HEK293 (cell line): ENCODE measurements at regions not wholly inside any gene's neighbourhood (a gene's known extent, or its start where the extent isn't known, plus 50 kb on each side); places are given as distances from the start of the nearest gene placed in this dataset.

Experiments
- CTCF ChIA-PET: fragments of 350-600 bp; formaldehyde crosslinking; extraction: SDS; loops from one replicate; lab custom pipeline; 2021; ENCODE audit warnings: antibody characterized with exemption; lab: Yijun Ruan, JAX
- POLR2A ChIA-PET: fragments of 300-600 bp; formaldehyde crosslinking; extraction: SDS; loops from one replicate; lab custom pipeline; 2020; ENCODE audit warnings: antibody characterized with exemption, inconsistent platforms; lab: Yijun Ruan, JAX
- H3K27ac ChIP-seq: fragments of 200-500 bp; sonication (Bioruptor generic); 2 replicates; pipeline ENCODE4 v1.5.1; 2014; ENCODE audit warnings: low read depth, low read length, control low read depth, inconsistent platforms; ENCODE audit errors: extremely low read depth
- H3K36me3 ChIP-seq, 2 experiments: fragments of 200-500 bp in 1 of 2; sonication (Bioruptor generic) in 1 of 2; 1 replicate in 1 of 2; 2 replicates in 1 of 2; pipeline ENCODE4 v1.5.1; 2014 to 2017; ENCODE audit warnings: inconsistent platforms in 2 of 2, low read length in 2 of 2; ENCODE audit not compliant: control insufficient read depth in 2 of 2, insufficient read depth in 1 of 2
- H3K4me1 ChIP-seq: fragments of 200-500 bp; sonication (Bioruptor generic); 2 replicates; pipeline ENCODE4 v1.5.1; 2014; ENCODE audit warnings: mild to moderate bottlenecking, low read length, inconsistent platforms; ENCODE audit not compliant: control insufficient read depth, insufficient read depth
- H3K4me3 ChIP-seq: 2 replicates; pipeline ENCODE4 v1.5.1; 2011; ENCODE audit warnings: low read depth, mild to moderate bottlenecking, control low read depth, low read length, moderate library complexity
- H3K9me3 ChIP-seq: fragments of 200-500 bp; sonication (Bioruptor generic); 2 replicates; pipeline ENCODE4 v1.5.1; 2014; ENCODE audit warnings: low read depth, low read length, inconsistent platforms; ENCODE audit not compliant: control insufficient read depth, insufficient read depth
- PRDM1 ChIP-seq: fragments of 450-650 bp; formaldehyde crosslinking; IDR thresholded peaks from 2 replicates; pipeline ENCODE4; 2016; ENCODE audit warnings: missing biosample characterization, missing genetic modification characterization
- PRDM6 ChIP-seq: fragments of 450-650 bp; formaldehyde crosslinking; IDR thresholded peaks from 2 replicates; pipeline ENCODE4 v1.5.1; 2017; ENCODE audit warnings: missing biosample characterization, missing genetic modification characterization
- REST ChIP-seq: fragments of 450-650 bp; formaldehyde crosslinking; IDR thresholded peaks from 2 replicates; pipeline ENCODE4 v1.5.1; 2016; ENCODE audit warnings: missing biosample characterization, missing genetic modification characterization
- SP3 ChIP-seq: fragments of 450-650 bp; formaldehyde crosslinking; IDR thresholded peaks from 2 replicates; pipeline ENCODE4 v1.5.1; 2016; ENCODE audit warnings: missing biosample characterization, missing genetic modification characterization
- ZNF133 ChIP-seq: fragments of 450-650 bp; formaldehyde crosslinking; IDR thresholded peaks from 2 replicates; pipeline ENCODE4 v1.5.1; 2016; ENCODE audit warnings: missing biosample characterization, missing genetic modification characterization
- ZNF16 ChIP-seq: fragments of 450-650 bp; formaldehyde crosslinking; IDR thresholded peaks from 2 replicates; pipeline ENCODE4 v1.5.1; 2016; ENCODE audit warnings: low read depth, missing biosample characterization, missing genetic modification characterization
- ZNF19 ChIP-seq: fragments of 450-650 bp; formaldehyde crosslinking; IDR thresholded peaks from 2 replicates; pipeline ENCODE4; 2016; ENCODE audit warnings: missing biosample characterization, missing genetic modification characterization, low read depth
- ZNF202 ChIP-seq: fragments of 450-650 bp; formaldehyde crosslinking; IDR thresholded peaks from 2 replicates; pipeline ENCODE4 v1.5.1; 2016; ENCODE audit warnings: missing biosample characterization, missing genetic modification characterization, borderline replicate concordance
- ZNF248 ChIP-seq: fragments of 450-650 bp; formaldehyde crosslinking; IDR thresholded peaks from 2 replicates; pipeline ENCODE4 v1.5.1; 2017; ENCODE audit warnings: missing biosample characterization, missing genetic modification characterization
- ZNF26 ChIP-seq: fragments of 450-650 bp; formaldehyde crosslinking; IDR thresholded peaks from 2 replicates; pipeline ENCODE4 v1.5.1; 2016; ENCODE audit warnings: missing biosample characterization, missing genetic modification characterization
- ZNF280C ChIP-seq: fragments of 450-650 bp; formaldehyde crosslinking; IDR thresholded peaks from 2 replicates; pipeline ENCODE4 v1.5.1; 2016; ENCODE audit warnings: missing biosample characterization, missing genetic modification characterization
- ZNF302 ChIP-seq: fragments of 450-650 bp; formaldehyde crosslinking; IDR thresholded peaks from 2 replicates; pipeline ENCODE4 v1.5.1; 2016; ENCODE audit warnings: missing biosample characterization, missing genetic modification characterization, low read depth
- ZNF341 ChIP-seq: fragments of 450-650 bp; formaldehyde crosslinking; IDR thresholded peaks from 2 replicates; pipeline ENCODE4; 2016; ENCODE audit warnings: low read depth, missing biosample characterization, missing genetic modification characterization
- ZNF391 ChIP-seq: fragments of 450-650 bp; formaldehyde crosslinking; IDR thresholded peaks from 2 replicates; pipeline ENCODE4 v1.5.1; 2016; ENCODE audit warnings: low read depth, missing biosample characterization, missing genetic modification characterization, borderline replicate concordance
- ZNF394 ChIP-seq: fragments of 450-650 bp; formaldehyde crosslinking; IDR thresholded peaks from 2 replicates; pipeline ENCODE4 v1.5.1; 2016; ENCODE audit warnings: missing biosample characterization, missing genetic modification characterization, mild to moderate bottlenecking, moderate library complexity, borderline replicate concordance
- ZNF596 ChIP-seq: fragments of 450-650 bp; IDR thresholded peaks from 2 replicates; pipeline ENCODE4 v1.5.0; 2018; ENCODE audit warnings: missing biosample characterization, mild to moderate bottlenecking, missing genetic modification characterization, moderate library complexity
- ZNF621 ChIP-seq: fragments of 450-650 bp; formaldehyde crosslinking; IDR thresholded peaks from 2 replicates; pipeline ENCODE4 v1.5.1; 2017; ENCODE audit warnings: missing biosample characterization, missing genetic modification characterization
- ZNF704 ChIP-seq: fragments of 450-650 bp; formaldehyde crosslinking; IDR thresholded peaks from 2 replicates; pipeline ENCODE4 v1.5.1; 2016; ENCODE audit warnings: missing biosample characterization, missing genetic modification characterization
- ZNF747 ChIP-seq: fragments of 450-650 bp; formaldehyde crosslinking; IDR thresholded peaks from 2 replicates; pipeline ENCODE4 v1.5.1; 2016; ENCODE audit warnings: missing biosample characterization, missing genetic modification characterization
- ZSCAN23 ChIP-seq: fragments of 450-650 bp; formaldehyde crosslinking; IDR thresholded peaks from 2 replicates; pipeline ENCODE4 v1.5.1; 2016; ENCODE audit warnings: missing biosample characterization, missing genetic modification characterization

- TF ChIP-seq ZNF596 (tag by site-specific recombination) (no peak), ZNF341 (no peak), ZNF280C (tag by site-specific recombination) (no peak), ZNF302 (tag by site-specific recombination) (no peak), SP3 (no peak), ZNF394 (no peak), PRDM1 (tag by site-specific recombination) (no peak), ZNF391 (tag by site-specific recombination) (no peak), ZNF704 (tag by site-specific recombination) (no peak), ZSCAN23 (tag by site-specific recombination) (no peak), REST (tag by site-specific recombination) (no peak), ZNF621 (no peak), ZNF747 (tag by site-specific recombination) (no peak), ZNF248 (tag by site-specific recombination) (no peak)
- TF ChIP-seq, all 188 proteins: peak for 0
- ChIA-PET CTCF (no interaction called here), POLR2A (no interaction called here)
- Histone ChIP-seq H3K36me3 (no peaks in the 10 kb centered on the region), H3K9me3 (no peaks in the 10 kb centered on the region), H3K4me1 (no peaks in the 10 kb centered on the region), H3K27ac (no peak overlapping the region), H3K4me3 (no peak overlapping the region)
Observed at GRCh38 chr11:41803895-41804294, 344.4 kb upstream of the LRRC4C start.

GRCh38 chr11:41816396-41816795 lies 356.9 kb upstream of the LRRC4C start:
- TF ChIP-seq ZNF16 (no peak), ZNF202 (tag by site-specific recombination) (no peak), ZNF19 (tag by site-specific recombination) (no peak), ZNF26 (tag by site-specific recombination) (no peak), ZNF133 (tag by site-specific recombination) (no peak), PRDM6 (tag by site-specific recombination) (no peak)
- POLR2A ChIA-PET = no interaction called here
- Histone ChIP-seq H3K27ac (no peak overlapping the region), H3K36me3 (no peaks in the 10 kb centered on the region), H3K9me3 (no peaks in the 10 kb centered on the region), H3K4me1 (no peaks in the 10 kb centered on the region), H3K4me3 (no peak overlapping the region)
- CTCF ChIA-PET = no interaction called here
